ENCODE measurements at regions not wholly inside any gene's neighbourhood (a gene's known extent, or its start where the extent isn't known, plus 50 kb on each side); places are given as distances from the start of the nearest gene placed in this dataset.

DNA sequence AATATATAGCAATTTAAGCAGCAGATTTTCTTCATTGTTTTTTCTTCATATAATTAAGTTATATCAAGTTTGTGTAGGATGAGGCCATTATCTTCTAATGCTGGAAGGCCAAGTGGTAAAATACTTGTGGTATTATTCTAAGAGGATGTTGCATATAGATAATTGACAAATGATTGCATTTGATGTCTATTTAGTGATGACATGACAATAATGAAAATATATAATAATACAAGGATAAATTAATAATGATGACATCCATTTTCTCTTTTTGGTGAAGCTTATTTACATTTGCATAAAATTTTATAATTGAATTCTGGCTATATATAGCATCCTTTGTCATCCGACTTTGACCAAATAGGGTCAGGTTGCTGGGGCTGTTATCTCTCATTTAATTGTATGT lies 195.4 kb upstream of the KCNJ16 start:
- Histone ChIP-seq H3K4me1 (no peaks in the 10 kb centered on the region), H3K36me3 (no peaks in the 10 kb centered on the region), H3K27me3 (no peaks in the 10 kb centered on the region), H3K9me3 (no peaks in the 10 kb centered on the region), H3K27ac (no peak overlapping the region), H3K4me3 (no peak overlapping the region)
- intact Hi-C loops (cut with DNase I), result no loop called here
- TF ChIP-seq CTCF (IDR thresholded peaks at IDR 0.05) (no peak), POLR2A (IDR thresholded peaks at IDR 0.05) (no peak)
- DNase-seq (no peak), ATAC-seq (no peak)
- 40% methylated on average over 1 of the region's 1 CpG for WGBS (ENCODE audit: insufficient coverage, low coverage, low lambda C conversion rate, missing lambda C conversion rate)

- Histone ChIP-seq H3K4me1 (no peaks in the 10 kb centered on the region), H3K27ac (no peak overlapping the region), H3K9me3 (no peaks in the 10 kb centered on the region), H3K4me3 (no peak overlapping the region), H3K36me3 (no peaks in the 10 kb centered on the region), H3K27me3 (no peaks in the 10 kb centered on the region)
- intact Hi-C loops (cut with DNase I), result no loop called here
- ATAC-seq, result no peak
- WGBS (ENCODE audit: insufficient coverage, low coverage, low lambda C conversion rate, missing lambda C conversion rate), result 56% methylated on average over 4 of the region's 4 CpGs
- no peak for DNase-seq
- no peak for TF ChIP-seq POLR2A (IDR thresholded peaks at IDR 0.05)
These were observed 194.4 kb upstream of the KCNJ16 start for GRCh38 chr17:69880591-69881112.

- intact Hi-C loops (cut with DNase I), result no loop called here
- no peak for TF ChIP-seq CTCF (IDR thresholded peaks at IDR 0.05)
- TF ChIP-seq POLR2A (IDR thresholded peaks at IDR 0.05), result no peak
- Histone ChIP-seq H3K4me1 (no peaks in the 10 kb centered on the region), H3K9me3 (no peaks in the 10 kb centered on the region), H3K4me3 (no peak overlapping the region), H3K27me3 (no peaks in the 10 kb centered on the region), H3K36me3 (no peaks in the 10 kb centered on the region), H3K27ac (no peak overlapping the region)
- DNase-seq (no peak), ATAC-seq (no peak)
- 50% methylated on average over 2 of the region's 2 CpGs for WGBS (ENCODE audit: insufficient coverage, low coverage, low lambda C conversion rate, missing lambda C conversion rate)
These were observed 192.7 kb upstream of the KCNJ16 start for GRCh38 chr17:69882281-69882680.

- 76% methylated on average over 3 of the region's 3 CpGs for WGBS (ENCODE audit: insufficient coverage, low coverage, low lambda C conversion rate, missing lambda C conversion rate)
- Histone ChIP-seq H3K36me3 (no peaks in the 10 kb centered on the region), H3K27ac (no peak overlapping the region), H3K4me1 (no peaks in the 10 kb centered on the region), H3K9me3 (no peaks in the 10 kb centered on the region), H3K27me3 (no peaks in the 10 kb centered on the region), H3K4me3 (no peak overlapping the region)
- TF ChIP-seq POLR2A (IDR thresholded peaks at IDR 0.05), result no peak
- ATAC-seq (no peak), DNase-seq (no peak)
- intact Hi-C loops (cut with DNase I), result no loop called here
These were observed 191.9 kb upstream of the KCNJ16 start for GRCh38 chr17:69883120-69883519.

DNA sequence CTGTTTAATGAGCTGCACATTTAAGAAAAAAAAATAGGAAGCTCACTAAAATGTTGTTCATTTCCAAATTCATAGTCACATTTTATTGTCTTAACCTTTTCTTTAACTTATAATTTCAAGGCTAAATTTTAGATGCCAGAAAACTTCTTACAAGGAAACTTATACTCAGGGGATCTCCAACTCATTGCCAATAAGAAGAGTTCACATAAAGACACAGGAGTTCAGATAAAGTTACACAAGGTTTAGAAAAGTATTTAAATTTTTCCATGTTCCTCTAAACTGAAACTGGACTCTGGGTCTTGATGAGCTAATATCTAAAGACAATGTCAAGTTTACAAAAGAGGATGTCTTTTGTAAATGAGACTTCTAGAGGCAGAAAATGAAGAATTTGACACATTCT lies 190.7 kb upstream of the KCNJ16 start:
- Histone ChIP-seq H3K4me3 (no peak overlapping the region), H3K36me3 (no peaks in the 10 kb centered on the region), H3K27ac (no peak overlapping the region), H3K27me3 (no peaks in the 10 kb centered on the region), H3K4me1 (no peaks in the 10 kb centered on the region), H3K9me3 (no peaks in the 10 kb centered on the region)
- intact Hi-C loops (cut with DNase I), result no loop called here
- TF ChIP-seq POLR2A (IDR thresholded peaks at IDR 0.05), result no peak
- TF ChIP-seq CTCF (IDR thresholded peaks at IDR 0.05), result no peak
- DNase-seq (no peak), ATAC-seq (no peak)

DNA sequence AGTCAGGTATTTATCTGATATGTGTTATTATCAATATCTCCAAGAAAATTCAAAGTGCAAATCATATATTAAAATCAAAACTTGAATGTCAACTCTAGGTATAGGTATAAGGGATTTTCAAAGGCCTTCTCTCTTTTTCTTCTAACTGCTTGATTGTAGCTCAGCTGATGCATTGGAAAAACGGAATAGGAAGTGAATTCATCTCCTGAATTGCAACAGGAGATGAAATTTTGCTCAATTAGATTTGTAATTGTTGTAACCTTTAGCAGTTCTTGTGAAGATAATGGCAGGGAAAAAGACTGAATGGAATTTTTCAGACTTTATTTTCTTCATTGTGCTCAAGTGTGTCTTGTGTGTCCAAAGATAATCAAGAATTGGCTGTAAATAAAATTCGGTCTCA lies 190.2 kb upstream of the KCNJ16 start:
- WGBS (ENCODE audit: insufficient coverage, low coverage, low lambda C conversion rate, missing lambda C conversion rate), result 38% methylated on average over 2 of the region's 2 CpGs
- H3K36me3 ChIP-seq, result no peaks in the 10 kb centered on the region
- H3K4me1 ChIP-seq, result no peaks in the 10 kb centered on the region
- no peak for ATAC-seq
- H3K27me3 ChIP-seq, result no peaks in the 10 kb centered on the region
- no peak overlapping the region for H3K27ac ChIP-seq
- intact Hi-C loops (cut with DNase I), result no loop called here
- no peak for DNase-seq
- TF ChIP-seq CTCF (IDR thresholded peaks at IDR 0.05) (no peak), POLR2A (IDR thresholded peaks at IDR 0.05) (no peak)
- H3K9me3 ChIP-seq, result no peaks in the 10 kb centered on the region
- no peak overlapping the region for H3K4me3 ChIP-seq
